Activated naive CD4-positive, alpha-beta T cell treated with anti-CD3 and anti-CD28 coated beads, Interleukin-2, amount 50 U/mL, for 24 hours (primary cell): ENCODE measurements at regions not wholly inside any gene's neighbourhood (a gene's known extent, or its start where the extent isn't known, plus 50 kb on each side); places are given as distances from the start of the nearest gene placed in this dataset.

ENCODE experiments used
- H3K27ac Mint-ChIP-seq: one replicate; pipeline ENCODE4 v1.8.0; 2021; ENCODE audit warnings: mild to moderate bottlenecking, mixed read lengths
- H3K27me3 Mint-ChIP-seq: one replicate; pipeline ENCODE4 v1.8.0; 2021; ENCODE audit warnings: mixed read lengths
- H3K36me3 Mint-ChIP-seq: one replicate; pipeline ENCODE4 v1.8.0; 2021; ENCODE audit warnings: mixed read lengths
- H3K4me1 Mint-ChIP-seq: one replicate; pipeline ENCODE4 v1.8.0; 2021; ENCODE audit warnings: mixed read lengths
- H3K4me3 Mint-ChIP-seq: one replicate; pipeline ENCODE4 v1.8.0; 2021; ENCODE audit warnings: mild to moderate bottlenecking, mixed read lengths
- H3K9me3 Mint-ChIP-seq: one replicate; pipeline ENCODE4 v1.8.0; 2021; ENCODE audit warnings: mixed read lengths

- peaks cover 1% of the 10 kb centered on the region for H3K27me3 Mint-ChIP-seq
- no peaks in the 10 kb centered on the region for H3K4me1 Mint-ChIP-seq
- H3K36me3 Mint-ChIP-seq, result no peaks in the 10 kb centered on the region
- H3K9me3 Mint-ChIP-seq, result no peaks in the 10 kb centered on the region
- no peak overlapping the region for H3K27ac Mint-ChIP-seq
- no peak overlapping the region for H3K4me3 Mint-ChIP-seq
Observed at GRCh38 chr12:132393991-132394949, 64.9 kb upstream of the GALNT9 start.

DNA sequence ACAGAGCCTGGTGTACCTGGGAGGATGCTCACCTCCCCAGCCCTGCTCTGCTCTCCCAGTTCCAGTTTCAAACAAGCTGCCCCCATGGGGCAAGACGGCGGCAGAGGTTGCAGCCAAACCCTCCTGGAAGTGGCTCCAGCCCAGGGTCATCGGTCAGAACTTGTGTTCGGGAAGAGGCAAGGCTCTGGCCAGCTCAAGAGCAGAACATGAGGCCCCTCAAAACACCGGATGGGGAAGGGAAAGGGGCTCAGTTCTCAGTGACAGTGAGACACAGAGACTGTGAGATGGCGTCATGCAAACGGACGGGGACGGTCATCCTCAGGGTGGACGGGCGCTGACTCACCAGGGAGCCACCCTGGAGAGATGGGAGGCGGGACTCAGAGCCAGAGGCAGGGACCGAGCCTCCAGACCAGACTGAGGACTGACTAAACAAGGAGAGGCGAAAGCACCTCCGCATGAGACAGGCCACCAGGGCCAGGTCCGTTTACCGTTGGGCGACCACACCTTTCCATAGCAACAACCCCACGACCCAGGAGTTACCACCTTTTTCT lies 63.9 kb upstream of the GALNT9 start:
- no peak overlapping the region for H3K27ac Mint-ChIP-seq
- peaks cover 2% of the 10 kb centered on the region for H3K27me3 Mint-ChIP-seq

GRCh38 chr12:132392389-132393244 lies 63.2 kb upstream of the GALNT9 start:
- H3K27ac Mint-ChIP-seq, result no peak overlapping the region
- peaks cover 1% of the 10 kb centered on the region for H3K27me3 Mint-ChIP-seq
- H3K36me3 Mint-ChIP-seq, result no peaks in the 10 kb centered on the region
- no peaks in the 10 kb centered on the region for H3K9me3 Mint-ChIP-seq
- H3K4me3 Mint-ChIP-seq, result no peak overlapping the region
- H3K4me1 Mint-ChIP-seq, result no peaks in the 10 kb centered on the region

More for the DNA sequence above, 63.9 kb upstream of the GALNT9 start:
- H3K36me3 Mint-ChIP-seq, result no peaks in the 10 kb centered on the region
- H3K4me1 Mint-ChIP-seq, result no peaks in the 10 kb centered on the region
- no peak overlapping the region for H3K4me3 Mint-ChIP-seq
- no peaks in the 10 kb centered on the region for H3K9me3 Mint-ChIP-seq

DNA sequence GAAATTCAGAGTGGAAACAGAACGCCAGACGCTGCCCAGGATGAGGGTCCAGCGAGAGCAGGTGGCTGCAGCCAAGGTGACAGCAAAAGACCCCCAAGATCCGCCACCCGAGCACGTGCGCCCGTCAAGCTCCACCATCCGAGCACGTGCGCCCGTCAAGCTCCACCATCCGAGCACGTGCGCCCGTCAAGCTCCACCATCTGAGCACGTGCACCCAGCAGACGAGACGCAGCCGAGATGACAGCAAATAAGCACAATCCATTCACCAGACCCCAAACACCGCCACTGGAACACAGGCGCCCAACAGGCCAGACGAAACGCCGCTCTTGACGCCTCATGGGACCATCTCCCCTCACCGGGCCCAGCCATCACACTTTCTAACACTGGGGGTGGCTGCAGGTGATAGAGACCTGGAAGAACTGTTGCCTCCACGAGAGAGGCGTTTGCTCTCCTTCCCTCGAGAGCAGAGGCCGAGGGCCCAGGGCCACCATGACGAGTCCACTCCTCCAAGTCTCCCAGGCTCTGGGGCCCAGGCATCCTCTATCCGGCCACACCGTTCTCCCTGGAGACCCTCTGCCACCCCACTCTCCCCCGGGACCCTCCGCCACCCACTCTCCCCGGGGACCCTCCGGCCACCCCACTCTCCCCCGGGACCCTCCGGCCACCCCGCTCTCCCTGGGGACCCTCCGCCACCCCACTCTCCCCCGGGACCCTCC lies 62.1 kb upstream of the GALNT9 start:
- Mint-ChIP-seq H3K9me3 (no peaks in the 10 kb centered on the region), H3K27me3 (peaks cover 1% of the 10 kb centered on the region)

GRCh38 chr12:132390287-132391076 lies 61.1 kb upstream of the GALNT9 start:
- Mint-ChIP-seq H3K4me1 (no peaks in the 10 kb centered on the region), H3K9me3 (no peaks in the 10 kb centered on the region), H3K27me3 (peaks cover 3% of the 10 kb centered on the region), H3K36me3 (no peaks in the 10 kb centered on the region), H3K4me3 (no peak overlapping the region), H3K27ac (no peak overlapping the region)

More for the DNA sequence above, 62.1 kb upstream of the GALNT9 start:
- no peak overlapping the region for H3K27ac Mint-ChIP-seq
- H3K4me3 Mint-ChIP-seq, result no peak overlapping the region
- H3K36me3 Mint-ChIP-seq, result no peaks in the 10 kb centered on the region
- H3K4me1 Mint-ChIP-seq, result no peaks in the 10 kb centered on the region

- H3K4me1 Mint-ChIP-seq, result no peaks in the 10 kb centered on the region
- no peaks in the 10 kb centered on the region for H3K36me3 Mint-ChIP-seq
- H3K4me3 Mint-ChIP-seq, result no peak overlapping the region
- H3K9me3 Mint-ChIP-seq, result no peaks in the 10 kb centered on the region
- H3K27ac Mint-ChIP-seq, result no peak overlapping the region
- peaks cover 3% of the 10 kb centered on the region for H3K27me3 Mint-ChIP-seq
Observed at GRCh38 chr12:132389526-132390286, 60.3 kb upstream of the GALNT9 start.

DNA sequence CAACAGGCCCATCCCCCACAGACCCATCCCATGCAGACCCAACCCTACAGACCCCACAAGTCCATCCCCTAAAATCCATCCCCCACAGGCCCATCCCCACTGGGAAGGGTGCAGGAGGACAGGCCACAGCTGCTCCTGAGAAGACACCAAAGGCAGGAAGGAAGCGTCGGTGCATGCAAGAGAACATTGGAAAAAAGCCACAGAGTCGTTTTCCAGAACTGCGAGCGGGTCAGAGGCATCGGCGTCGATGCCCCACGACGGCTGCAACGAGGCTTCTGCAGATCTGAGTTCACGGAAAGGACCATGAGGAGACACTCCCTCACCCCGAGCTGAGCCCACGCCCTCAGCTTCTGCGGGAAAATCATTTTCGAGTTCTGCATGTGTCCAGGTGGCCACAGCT lies 59.6 kb upstream of the GALNT9 start:
- Mint-ChIP-seq H3K4me3 (no peak overlapping the region), H3K9me3 (no peaks in the 10 kb centered on the region), H3K4me1 (no peaks in the 10 kb centered on the region), H3K36me3 (no peaks in the 10 kb centered on the region), H3K27ac (no peak overlapping the region), H3K27me3 (peaks cover 3% of the 10 kb centered on the region)

DNA sequence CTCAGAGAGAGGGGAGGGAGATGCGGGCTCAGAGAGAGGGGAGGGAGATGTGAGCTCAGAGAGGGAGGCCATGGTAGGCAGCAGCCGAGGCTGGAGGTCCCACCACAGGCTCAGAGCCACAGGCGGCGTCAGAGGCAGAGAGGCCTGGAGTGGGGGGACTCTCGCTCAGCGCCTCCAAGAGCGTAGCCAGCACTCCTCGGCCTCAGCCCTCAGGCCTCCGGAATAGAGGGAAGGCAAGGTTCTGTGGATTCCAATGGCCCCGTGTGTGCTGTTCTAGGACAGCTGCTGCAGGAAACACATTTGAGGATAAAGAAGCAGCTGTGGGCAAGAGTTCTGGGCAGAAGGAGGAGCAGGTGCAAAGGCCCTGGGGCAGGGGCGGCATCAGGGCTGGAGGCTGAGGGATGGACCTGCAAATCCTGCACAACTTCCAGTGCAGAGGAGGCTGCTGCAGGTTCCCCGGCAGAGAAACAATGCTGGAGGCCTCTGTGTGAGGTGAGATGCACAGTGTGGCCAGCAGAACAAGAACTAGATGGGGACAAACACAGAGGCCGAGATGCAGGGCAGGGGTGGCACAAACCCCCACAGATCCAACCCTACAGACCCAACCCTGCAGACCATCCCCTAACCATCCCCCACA lies 59.1 kb upstream of the GALNT9 start:
- H3K4me1 Mint-ChIP-seq, result no peaks in the 10 kb centered on the region
- peaks cover 3% of the 10 kb centered on the region for H3K27me3 Mint-ChIP-seq
- H3K27ac Mint-ChIP-seq, result no peak overlapping the region
- H3K4me3 Mint-ChIP-seq, result no peak overlapping the region
- no peaks in the 10 kb centered on the region for H3K36me3 Mint-ChIP-seq
- H3K9me3 Mint-ChIP-seq, result no peaks in the 10 kb centered on the region

- no peaks in the 10 kb centered on the region for H3K36me3 Mint-ChIP-seq
- H3K4me3 Mint-ChIP-seq, result no peak overlapping the region
- H3K4me1 Mint-ChIP-seq, result no peaks in the 10 kb centered on the region
- H3K27ac Mint-ChIP-seq, result no peak overlapping the region
- H3K9me3 Mint-ChIP-seq, result no peaks in the 10 kb centered on the region
- H3K27me3 Mint-ChIP-seq, result peaks cover 3% of the 10 kb centered on the region
Observed at GRCh38 chr12:132386926-132387497, 57.6 kb upstream of the GALNT9 start.

GRCh38 chr12:132385923-132386751 lies 56.7 kb upstream of the GALNT9 start:
- no peaks in the 10 kb centered on the region for H3K36me3 Mint-ChIP-seq
- H3K4me1 Mint-ChIP-seq, result no peaks in the 10 kb centered on the region
- no peak overlapping the region for H3K27ac Mint-ChIP-seq
- H3K27me3 Mint-ChIP-seq, result peaks cover 3% of the 10 kb centered on the region
- H3K4me3 Mint-ChIP-seq, result no peak overlapping the region
- no peaks in the 10 kb centered on the region for H3K9me3 Mint-ChIP-seq

DNA sequence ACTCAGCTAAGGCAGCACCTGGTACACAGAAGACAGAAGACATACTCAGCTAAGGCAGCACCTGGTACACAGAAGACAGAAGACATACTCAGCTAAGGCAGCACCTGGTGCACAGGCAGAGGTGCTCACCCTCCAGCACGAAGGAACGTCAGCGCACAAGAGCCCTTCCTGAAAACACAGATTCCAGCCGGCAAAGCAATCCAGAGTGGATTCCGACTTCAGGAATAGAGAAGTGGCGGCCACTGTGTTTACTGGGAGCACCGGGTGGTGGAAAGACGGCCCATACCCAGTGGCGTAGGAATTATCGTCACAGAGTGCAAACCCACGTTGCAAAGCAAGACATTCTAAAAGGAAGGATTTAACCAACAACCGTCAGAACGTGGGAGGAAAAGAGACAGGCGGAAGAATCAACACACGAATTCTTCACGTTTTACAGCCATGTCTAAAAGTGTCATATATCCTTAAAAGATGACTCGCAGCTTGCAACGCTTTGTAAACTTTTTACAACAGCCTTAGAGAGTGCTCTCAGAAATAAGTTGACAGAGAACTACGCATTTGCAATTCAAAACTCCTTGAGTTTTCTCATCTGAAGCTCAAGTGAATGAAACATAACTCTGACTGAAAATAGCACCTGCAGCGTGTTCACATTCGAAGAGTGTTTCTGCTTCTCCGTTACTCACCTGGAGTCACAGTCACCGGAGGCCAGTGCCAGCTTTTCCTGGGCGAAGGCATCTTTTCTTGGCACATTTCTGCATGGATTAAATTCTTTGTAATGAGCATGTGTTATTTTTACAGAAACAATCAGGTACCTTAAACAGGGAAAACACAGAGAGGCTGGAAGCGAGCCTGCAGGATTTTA lies 55.8 kb upstream of the GALNT9 start:
- Mint-ChIP-seq H3K27me3 (peaks cover 3% of the 10 kb centered on the region), H3K9me3 (no peaks in the 10 kb centered on the region), H3K4me3 (no peak overlapping the region), H3K4me1 (no peaks in the 10 kb centered on the region), H3K36me3 (no peaks in the 10 kb centered on the region), H3K27ac (no peak overlapping the region)

DNA sequence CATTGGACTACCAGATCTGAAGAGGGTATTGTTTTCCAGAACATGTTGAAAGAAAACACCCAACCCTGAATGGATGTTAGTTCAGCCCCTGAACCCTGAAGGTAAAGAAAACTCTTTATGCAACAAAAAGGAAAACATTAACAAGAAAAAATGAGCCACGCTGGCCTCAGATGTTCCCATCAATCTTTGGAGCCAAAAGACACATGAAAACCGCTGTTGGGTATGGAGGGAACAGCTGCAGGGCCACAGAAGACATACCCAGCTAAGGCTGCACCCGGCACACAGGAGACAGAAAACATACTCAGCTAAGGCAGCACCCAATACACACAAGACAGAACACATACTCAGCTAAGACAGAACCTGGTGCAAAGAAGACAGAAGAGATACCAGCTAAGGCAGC lies 51.3 kb upstream of the GALNT9 start:
- Mint-ChIP-seq H3K4me3 (no peak overlapping the region), H3K4me1 (no peaks in the 10 kb centered on the region), H3K36me3 (no peaks in the 10 kb centered on the region), H3K27me3 (peaks cover 16% of the 10 kb centered on the region), H3K9me3 (no peaks in the 10 kb centered on the region), H3K27ac (no peak overlapping the region)
